AG10803 (cell line): ENCODE measurements at regions not wholly inside any gene's neighbourhood (a gene's known extent, or its start where the extent isn't known, plus 50 kb on each side); places are given as distances from the start of the nearest gene placed in this dataset.
A peak's percentile ranks its signal among the peaks of the same experiment; 100 is the strongest.

Source experiments
- DNase-seq: peaks from one replicate; pipeline ENCODE4 v3.0.0; 2010; ENCODE audit warnings: low read depth
- H3K4me3 ChIP-seq: 2 replicates; pipeline ENCODE4 v1.5.1; 2011; ENCODE audit warnings: mild to moderate bottlenecking, low read length, control low read depth
- CTCF ChIP-seq: conservative IDR thresholded peaks from 2 replicates; pipeline ENCODE4 v1.5.1; 2011; ENCODE audit warnings: mild to moderate bottlenecking, low read length, control low read depth, inconsistent platforms

GRCh38 chr1:238681451-238681850, 704.9 kb upstream of the CHRM3 start:
- TF ChIP-seq CTCF = no peak
- DNase-seq = peak; percentile 35
- no peak overlapping the region for H3K4me3 ChIP-seq

GRCh38 chr1:238681021-238681420, 705.3 kb upstream of the CHRM3 start:
- DNase-seq = peak; percentile 6
- TF ChIP-seq CTCF = no peak
- H3K4me3 ChIP-seq = no peak overlapping the region

GRCh38 chr1:238677567-238677966, 708.8 kb upstream of the CHRM3 start:
- peak; percentile 24 for DNase-seq
- H3K4me3 ChIP-seq = no peak overlapping the region
- TF ChIP-seq CTCF = no peak

- DNase-seq = no peak
- no peak for TF ChIP-seq CTCF
- no peak overlapping the region for H3K4me3 ChIP-seq
Measured at GRCh38 chr1:238675221-238675620, 711.1 kb upstream of the CHRM3 start.

GRCh38 chr1:238674316-238674715, 712.1 kb upstream of the CHRM3 start:
- no peak for DNase-seq
- TF ChIP-seq CTCF = no peak

GRCh38 chr1:238673561-238673960, 712.8 kb upstream of the CHRM3 start:
- DNase-seq = no peak
- no peak overlapping the region for H3K4me3 ChIP-seq
- TF ChIP-seq CTCF = no peak

More at GRCh38 chr1:238674316-238674715, 712.1 kb upstream of the CHRM3 start:
- no peak overlapping the region for H3K4me3 ChIP-seq

- TF ChIP-seq CTCF = no peak
- H3K4me3 ChIP-seq = no peak overlapping the region
- no peak for DNase-seq
Measured at GRCh38 chr1:238672806-238673205, 713.6 kb upstream of the CHRM3 start.
